Lower leg skin (tissue), 4 donors: ENCODE measurements at regions not wholly inside any gene's neighbourhood (a gene's known extent, or its start where the extent isn't known, plus 50 kb on each side); places are given as distances from the start of the nearest gene placed in this dataset.
"Not testable (repeated sequence)": the region's sequence is repeated elsewhere in the genome, so short reads cannot be mapped to it uniquely, and the experiment has no call there.

ENCODE experiments used
- DNase-seq, 2 donors: peaks; one replicate each; pipeline ENCODE4 v3.0.0-alpha.2; 2019; ENCODE audit warnings: low spot score in 2 of 2
- H3K4me3 ChIP-seq: fragments of 200-600 bp; sonication (generic); 2 replicates; pipeline ENCODE4 v1.5.1; 2017; ENCODE audit warnings: mild to moderate bottlenecking, low read depth; ENCODE audit not compliant: poor library complexity, severe bottlenecking
- CTCF ChIP-seq, 3 donors: fragments of 450-650 bp; IDR thresholded peaks; one replicate each; pipeline ENCODE4 v1.5.1; 2016; ENCODE audit warnings: antibody characterized with exemption in 3 of 3, mild to moderate bottlenecking in 3 of 3, moderate library complexity in 2 of 3
- POLR2A ChIP-seq, 2 donors: fragments of 450-650 bp; IDR thresholded peaks; one replicate each; pipeline ENCODE4 v1.6.1; 2016 to 2017; ENCODE audit warnings: antibody characterized with exemption in 2 of 2, mild to moderate bottlenecking in 1 of 2, moderate library complexity in 1 of 2
- WGBS, 2 donors: methylation state at CpG; one replicate each; pipeline ENCODE4 v1.1.5; 2018; 5-methylcytosine and 5-hydroxymethylcytosine counted together
- intact Hi-C: fragments of 100-400 bp; cut with DNase I; formaldehyde crosslinking; loops from one replicate; pipeline ENCODE4 v1.15.0; 2023; ENCODE audit warnings: low total_unique reads

GRCh38 chr7:27434756-27435400, 192.3 kb downstream of the EVX1 start:
- DNase-seq: no peak
- H3K4me3 ChIP-seq: no peak overlapping the region
- intact Hi-C loops: no loop called here
- TF ChIP-seq POLR2A (IDR thresholded peaks at IDR 0.05) (no peak), CTCF (IDR thresholded peaks at IDR 0.05) (no peak)
- 66 to 72% methylated on average over 5 of the region's 5 CpGs for WGBS, 2 donors

GRCh38 chr7:27435461-27435860, 192.9 kb downstream of the EVX1 start:
- TF ChIP-seq CTCF (IDR thresholded peaks at IDR 0.05): no peak
- TF ChIP-seq POLR2A (IDR thresholded peaks at IDR 0.05): no peak
- H3K4me3 ChIP-seq: no peak overlapping the region
- WGBS, 2 donors: 42 to 48% methylated on average over 3 of the region's 3 CpGs
- intact Hi-C loops: no loop called here
- no peak for DNase-seq

- intact Hi-C loops: no loop called here
- DNase-seq: no peak
- 76 to 86% methylated on average over 6 of the region's 6 CpGs for WGBS, 2 donors
- no peak overlapping the region for H3K4me3 ChIP-seq
- no peak for TF ChIP-seq CTCF (IDR thresholded peaks at IDR 0.05)
- TF ChIP-seq POLR2A (IDR thresholded peaks at IDR 0.05): no peak
Measured at GRCh38 chr7:27438881-27439589, 196.4 kb downstream of the EVX1 start.

GRCh38 chr7:27442455-27442854, 199.9 kb downstream of the EVX1 start:
- no peak for DNase-seq
- H3K4me3 ChIP-seq: no peak overlapping the region
- intact Hi-C loops: no loop called here
- TF ChIP-seq CTCF (IDR thresholded peaks at IDR 0.05) (no peak), POLR2A (IDR thresholded peaks at IDR 0.05) (no peak)

- intact Hi-C loops, DNase-seq, H3K4me3 ChIP-seq: not testable (repeated sequence)
- 36 to 41% methylated on average over 6 to 8 of the region's 8 CpGs for WGBS, 2 donors
Measured at GRCh38 chr7:27449046-27449445, 206.4 kb downstream of the EVX1 start.

- no peak overlapping the region for H3K4me3 ChIP-seq
- intact Hi-C loops: no loop called here
- no peak for DNase-seq
- 56 to 69% methylated on average over 8 of the region's 8 CpGs for WGBS, 2 donors
- TF ChIP-seq POLR2A (IDR thresholded peaks at IDR 0.05) (no peak), CTCF (IDR thresholded peaks at IDR 0.05) (no peak)
Measured at GRCh38 chr7:27453702-27454405, 208.8 kb downstream of the HIBADH start.

- H3K4me3 ChIP-seq, DNase-seq, intact Hi-C loops: not testable (repeated sequence)
- WGBS, 2 donors: 86% methylated on average over 11 to 15 of the region's 16 CpGs
Measured at GRCh38 chr7:27457120-27457519, 205.6 kb downstream of the HIBADH start.

- 76 to 84% methylated on average over 29 to 32 of the region's 35 CpGs for WGBS, 2 donors
- H3K4me3 ChIP-seq, DNase-seq, intact Hi-C loops: not testable (repeated sequence)
Measured at GRCh38 chr7:27457603-27458565, 204.8 kb downstream of the HIBADH start.
